Lung microvascular endothelial cell (primary cell): ENCODE measurements at regions not wholly inside any gene's neighbourhood (a gene's known extent, or its start where the extent isn't known, plus 50 kb on each side); places are given as distances from the start of the nearest gene placed in this dataset.
A peak's percentile ranks its signal among the peaks of the same experiment; 100 is the strongest.

Source experiments
- DNase-seq, 2 donors: peaks; one replicate each; pipeline versions ENCODE4 v3.0.0 to v3.0.0-alpha.2; 2010; ENCODE audit warnings: low read depth in 2 of 2

DNA sequence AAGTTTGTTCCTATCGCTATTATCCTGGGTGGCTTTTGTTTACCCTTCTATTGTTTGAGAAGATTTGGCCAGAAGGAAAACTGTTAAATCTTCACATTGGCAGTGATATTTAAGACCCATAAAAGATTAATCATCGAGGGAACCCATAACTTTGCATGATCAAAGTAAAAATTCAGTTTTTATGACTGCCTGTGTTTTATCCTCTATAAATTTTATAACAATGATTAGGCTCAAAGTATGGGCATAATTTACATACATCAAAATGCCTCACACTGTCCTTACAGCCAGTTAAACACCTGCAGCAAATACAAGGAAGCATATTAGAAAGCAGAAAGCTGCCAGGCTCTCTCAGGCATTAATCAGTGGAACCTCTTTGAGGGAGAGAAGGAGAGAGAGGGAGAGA, 289.1 kb downstream of the ICOS start:
- no peak for DNase-seq

DNA sequence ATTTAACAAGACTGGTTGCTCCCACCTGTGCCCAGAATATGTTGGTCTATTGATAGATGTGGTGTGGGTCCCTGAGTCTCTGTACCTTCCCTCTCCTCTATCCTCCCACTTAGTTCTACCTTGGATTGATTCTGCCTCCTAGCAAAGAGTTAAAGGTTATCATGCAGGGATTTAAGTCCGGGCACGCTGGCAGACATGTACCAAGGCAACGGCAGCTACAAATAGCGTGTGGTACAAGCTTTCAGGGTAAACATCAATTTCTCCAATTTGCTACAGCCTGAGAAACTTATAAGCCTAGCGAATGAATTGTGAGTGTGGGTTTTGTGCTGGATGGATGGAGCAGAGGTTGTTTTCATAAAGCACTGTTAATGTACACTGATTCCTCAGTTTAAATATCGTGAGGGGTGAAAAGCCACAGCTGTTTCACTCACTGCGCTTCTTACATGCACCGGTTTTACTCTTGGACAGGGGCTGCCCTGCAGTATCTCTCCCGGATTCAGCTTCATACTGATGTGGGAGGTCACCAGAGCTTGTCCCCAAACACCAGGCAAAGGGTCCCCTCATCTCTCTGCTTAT, 289.8 kb downstream of the ICOS start:
- DNase-seq, result no peak

DNA sequence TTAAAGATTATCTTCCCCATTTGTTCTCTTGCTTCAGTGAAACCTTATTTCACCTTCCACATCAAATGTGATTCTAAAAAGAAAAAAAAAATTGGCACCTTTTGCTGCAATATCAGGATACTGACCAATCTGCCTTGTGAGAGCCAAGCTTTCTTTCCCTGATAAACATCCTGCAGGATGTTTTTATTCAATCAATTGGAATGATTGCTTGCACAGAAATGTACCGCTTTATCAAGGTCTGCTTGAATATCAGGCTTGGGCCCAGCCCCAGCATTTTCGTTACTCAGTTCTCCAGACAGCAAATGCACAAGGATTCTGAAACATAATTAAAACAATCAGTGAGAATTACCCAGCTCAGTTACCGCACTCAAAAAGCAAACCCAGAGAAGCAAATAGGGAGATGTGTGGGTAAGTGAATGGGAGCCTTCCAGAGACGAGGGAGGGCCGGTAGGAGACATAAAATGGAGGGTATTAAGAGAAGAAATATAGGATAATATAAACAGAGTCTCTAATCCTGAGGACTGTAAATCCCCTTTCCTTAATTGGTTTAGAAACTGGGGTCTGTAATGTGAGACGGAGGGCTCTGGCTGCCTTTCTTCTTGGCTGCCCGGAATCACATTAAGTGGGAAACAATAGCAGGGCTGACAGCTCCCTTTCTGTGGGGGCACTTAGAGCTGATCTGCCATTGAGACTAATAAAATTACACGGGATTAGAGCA, 291.8 kb downstream of the ICOS start:
- peak; percentile 6 to 41 for DNase-seq

DNA sequence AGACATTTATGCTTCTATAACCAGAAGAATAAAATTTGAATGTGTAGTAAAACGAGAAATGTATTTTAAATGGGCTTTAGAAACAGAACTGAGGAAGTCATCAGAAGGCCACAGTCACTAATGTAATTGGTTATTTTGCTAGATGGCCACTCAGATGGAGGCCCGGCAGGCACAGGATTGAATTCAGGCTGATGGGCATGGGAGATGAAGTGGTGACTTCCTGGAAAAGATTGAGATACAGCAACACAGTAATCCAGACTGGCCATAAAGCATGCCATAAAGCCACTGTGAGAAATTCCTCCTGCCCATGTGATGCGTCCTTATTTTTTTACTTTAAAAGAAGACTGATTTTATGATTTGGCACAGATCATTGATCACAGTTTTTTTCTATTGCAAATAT, 297.7 kb downstream of the ICOS start:
- DNase-seq, result no peak

DNA sequence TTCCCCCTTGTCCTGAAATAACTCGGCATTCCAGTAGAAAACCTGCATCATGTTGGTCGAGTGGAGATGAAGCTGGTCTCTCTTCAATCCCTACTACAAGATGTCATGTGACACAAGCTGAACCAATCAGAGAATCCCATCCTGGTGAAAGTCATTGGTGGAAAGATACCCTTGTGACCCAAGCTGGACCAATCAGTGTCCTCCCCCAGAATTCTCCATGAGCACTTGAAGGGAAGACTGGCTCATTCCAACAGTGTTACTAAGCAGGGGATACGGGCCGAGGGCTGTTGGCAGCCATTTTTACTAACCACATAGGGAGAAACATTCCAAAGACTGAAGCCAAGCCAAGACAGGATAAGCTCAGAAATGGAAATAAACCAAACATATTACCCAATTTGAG, 298.3 kb downstream of the ICOS start:
- DNase-seq, result no peak

DNA sequence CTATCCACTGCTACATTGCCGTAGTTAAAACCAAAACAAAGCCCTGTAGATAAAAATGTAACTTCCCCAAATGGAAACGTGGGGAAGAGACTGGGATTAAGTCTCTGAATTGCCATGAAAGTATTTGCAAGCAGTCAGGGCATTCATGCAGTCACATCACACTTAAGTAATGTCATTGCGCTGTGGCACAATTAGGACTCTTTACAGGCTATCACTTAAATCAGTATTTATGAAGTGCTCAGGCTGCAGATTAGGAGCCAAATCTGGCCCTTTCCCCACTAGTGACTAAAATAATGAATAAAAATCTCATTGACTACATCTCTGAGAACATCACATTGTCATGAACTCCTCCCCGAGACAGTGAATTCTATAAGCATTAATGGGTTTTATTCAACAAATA, 300.9 kb downstream of the ICOS start:
- no peak for DNase-seq

DNA sequence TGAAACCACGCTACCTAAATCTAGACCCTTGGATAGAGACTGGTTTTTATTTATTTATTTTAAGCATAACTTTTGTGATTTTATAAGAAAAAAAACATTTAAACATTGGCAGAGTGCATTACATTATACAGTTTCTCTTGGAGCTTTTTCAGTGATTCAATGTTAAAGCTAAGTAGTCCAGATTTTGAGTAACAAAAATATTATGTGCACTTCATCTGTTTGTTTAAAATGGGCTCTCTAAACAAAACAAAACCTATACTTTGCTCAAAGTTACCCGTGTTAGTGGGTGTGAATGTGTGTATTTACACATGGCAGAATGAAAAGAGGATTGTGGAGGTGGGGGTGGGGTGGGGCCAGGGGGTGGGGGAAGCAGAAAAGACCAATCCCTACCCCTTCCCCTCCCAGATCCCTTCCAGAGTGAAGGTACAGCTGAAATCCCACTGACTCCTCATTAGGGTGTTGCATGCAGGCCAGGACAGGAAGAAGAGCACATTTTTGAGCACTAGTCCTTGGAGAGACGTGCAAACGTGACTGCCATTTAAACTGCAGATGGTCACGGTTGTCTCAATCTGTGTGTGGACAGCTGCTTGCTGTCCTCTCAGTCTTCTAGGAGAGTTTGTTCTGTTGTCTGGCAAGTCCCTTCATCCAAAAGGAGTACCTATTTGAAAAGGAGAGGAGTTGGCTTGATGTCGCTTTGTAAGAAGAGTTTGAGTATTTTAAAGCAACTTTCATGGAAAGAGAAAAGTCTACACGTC, 303.0 kb downstream of the ICOS start:
- DNase-seq, result no peak

DNA sequence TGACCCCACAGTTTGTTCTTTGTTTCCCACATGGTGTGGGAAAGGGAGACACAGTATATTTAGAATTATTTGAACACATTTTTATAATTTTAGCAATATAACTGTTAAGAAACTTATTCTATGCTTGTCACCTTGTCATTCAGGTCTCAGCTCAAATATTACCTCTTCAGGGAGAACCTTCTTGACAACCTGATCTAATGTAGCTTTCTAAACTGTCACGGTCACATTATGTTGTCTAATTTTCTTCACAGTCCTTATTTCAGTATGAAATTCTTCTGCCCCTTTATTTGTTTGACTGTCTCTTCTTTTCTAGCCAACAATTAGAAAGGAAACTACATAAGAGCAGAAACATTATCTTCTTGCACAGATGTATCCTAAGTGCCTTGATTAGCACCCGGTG, 304.3 kb upstream of the PARD3B start:
- DNase-seq, result no peak

DNA sequence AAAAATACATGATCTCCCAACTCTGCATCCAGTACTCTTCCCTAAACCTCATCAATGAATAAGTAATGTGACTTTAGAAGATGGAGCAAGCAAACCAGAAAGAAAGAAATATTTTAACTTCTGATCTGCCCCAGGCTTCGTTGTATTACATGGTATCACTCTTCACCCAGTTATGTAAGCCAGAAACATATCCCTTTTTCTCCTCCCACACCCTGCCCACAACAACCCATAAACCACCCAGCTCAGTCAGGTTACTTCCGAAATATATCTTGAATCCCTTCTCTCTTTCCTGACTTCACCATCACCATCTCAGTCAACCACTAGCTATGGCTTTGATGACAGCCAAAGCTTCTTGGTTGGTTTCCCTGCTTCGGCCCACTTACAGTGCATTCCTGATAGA, 295.8 kb upstream of the PARD3B start:
- no peak for DNase-seq

DNA sequence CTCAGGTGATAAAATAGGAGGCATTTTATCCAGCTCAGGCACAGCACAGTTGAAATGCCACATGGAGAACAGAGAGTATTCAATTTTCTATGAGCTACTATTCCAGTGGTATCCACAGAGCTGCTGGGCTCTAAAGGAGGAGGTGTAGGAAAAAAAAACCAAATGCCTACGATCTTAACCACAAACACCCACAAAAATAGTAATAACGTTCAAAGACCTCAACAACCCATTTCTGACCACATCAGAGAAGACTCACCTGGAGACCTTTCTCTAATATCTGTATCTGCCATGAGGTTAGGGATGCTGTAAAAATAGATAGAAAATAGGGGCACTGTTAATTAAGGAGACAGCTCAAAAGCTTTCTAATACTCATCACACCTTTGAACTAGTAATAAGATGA, 294.6 kb upstream of the PARD3B start:
- no peak for DNase-seq

DNA sequence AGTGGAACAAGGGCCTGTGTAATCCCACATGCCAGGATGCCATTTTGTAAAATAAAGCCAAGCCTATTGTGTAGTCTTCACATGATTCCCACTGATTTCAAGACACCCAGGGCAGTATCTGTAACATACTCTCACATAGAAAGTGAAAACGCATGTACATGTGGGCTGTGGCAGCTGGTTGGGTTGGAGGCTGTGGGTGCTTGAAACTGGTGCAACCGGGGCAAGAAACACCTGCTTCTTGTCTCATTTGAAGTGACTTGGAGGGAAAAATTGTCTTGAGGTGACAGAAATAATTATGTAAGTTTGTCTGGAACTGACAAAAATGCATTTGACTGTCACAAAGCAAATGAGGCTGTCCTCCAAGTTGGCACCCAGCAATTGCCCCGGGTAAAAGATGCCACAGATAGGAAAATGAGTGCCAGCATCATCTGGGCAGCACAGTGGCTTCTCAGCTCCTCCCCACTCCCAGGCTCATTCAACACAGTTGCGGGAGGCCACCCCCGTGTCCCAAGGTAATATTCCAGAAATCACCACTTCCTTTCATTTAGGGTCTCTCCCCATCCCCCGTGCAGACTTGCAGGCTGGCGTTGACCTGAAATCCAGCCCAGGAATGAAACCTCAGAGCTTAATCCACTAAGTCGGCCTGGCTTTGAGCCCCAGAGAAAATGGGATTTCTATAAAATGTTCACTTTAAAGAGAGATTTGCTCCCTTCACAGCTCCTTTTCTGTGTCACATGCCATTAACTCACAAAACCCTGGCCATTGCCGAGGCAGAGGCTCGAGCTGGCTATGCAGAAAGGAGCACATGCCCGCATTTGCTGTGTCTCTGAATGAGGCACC, 293.9 kb upstream of the PARD3B start:
- DNase-seq, result no peak

DNA sequence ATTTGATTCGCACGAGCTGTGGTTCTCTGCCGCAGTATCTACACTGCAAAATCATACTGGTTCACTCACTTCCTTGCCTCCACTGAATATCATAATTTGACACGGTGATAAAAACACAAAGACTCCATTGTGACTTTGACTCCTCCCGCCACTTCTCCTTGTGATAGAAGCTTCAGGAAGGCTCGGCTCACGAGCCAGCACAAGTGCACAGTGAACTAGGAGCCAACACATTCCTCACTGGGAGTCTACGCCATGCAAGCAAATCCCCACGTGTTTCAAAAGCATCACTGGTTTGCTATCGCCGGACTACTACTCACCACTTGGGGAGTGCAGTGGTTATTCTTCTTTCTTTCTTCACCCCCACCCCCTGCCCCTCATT, 293.3 kb upstream of the PARD3B start:
- no peak for DNase-seq

DNA sequence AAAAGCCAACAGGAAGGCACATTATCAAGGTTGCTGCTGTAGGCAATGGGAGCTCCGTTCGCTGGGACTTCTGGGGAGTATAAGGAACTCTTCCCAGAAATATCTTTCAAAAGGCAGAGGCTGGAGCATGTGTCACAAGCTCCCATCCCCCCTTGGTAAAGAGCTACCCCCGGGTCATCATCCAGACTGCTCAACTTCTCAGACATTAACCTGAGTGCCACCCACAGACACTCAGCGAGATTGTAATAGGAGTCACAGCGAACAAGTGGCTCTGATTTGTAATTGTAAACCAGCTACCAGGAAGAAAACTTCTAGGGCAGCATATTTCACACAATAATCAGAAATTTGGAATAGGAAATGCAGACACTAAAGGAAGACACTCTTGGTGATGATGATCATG, 290.2 kb upstream of the PARD3B start:
- no peak for DNase-seq

DNA sequence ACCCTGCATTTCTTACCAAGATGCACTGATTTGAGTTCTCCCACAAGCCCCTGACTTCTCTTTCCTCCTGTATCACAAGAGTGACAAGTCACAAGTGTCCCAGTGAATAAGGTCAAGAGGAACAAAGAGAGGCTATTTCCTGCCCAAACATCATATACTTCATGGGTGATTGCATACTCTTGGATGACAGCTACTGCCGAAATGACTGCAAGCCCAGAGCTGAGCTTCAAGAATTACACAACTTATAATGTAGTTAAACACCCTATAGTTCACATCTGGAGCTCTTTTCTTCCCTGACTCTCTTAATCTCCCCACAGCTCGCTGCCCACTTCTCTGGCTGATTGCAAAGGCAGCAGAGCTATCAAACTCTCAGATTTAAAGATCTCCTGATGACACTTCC, 289.7 kb upstream of the PARD3B start:
- DNase-seq, result no peak

DNA sequence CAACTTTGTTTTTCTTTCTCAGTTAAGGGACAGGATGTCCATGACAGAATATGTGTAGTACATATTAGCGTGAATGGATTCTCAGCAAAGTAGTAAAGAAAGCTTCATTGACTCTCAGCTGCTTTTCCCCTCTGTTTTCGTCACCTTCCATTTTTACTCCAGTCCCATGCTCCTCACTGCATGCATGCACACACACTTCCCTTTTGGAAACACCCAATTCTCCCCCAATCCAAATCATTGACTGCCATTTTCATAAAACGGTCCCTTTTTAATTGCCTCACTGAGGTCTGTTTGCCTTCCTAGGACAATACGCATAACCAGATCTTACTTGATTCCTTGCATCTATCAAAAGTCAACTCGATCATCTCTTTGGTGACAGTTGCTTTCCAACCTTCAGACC, 287.5 kb upstream of the PARD3B start:
- no peak for DNase-seq

DNA sequence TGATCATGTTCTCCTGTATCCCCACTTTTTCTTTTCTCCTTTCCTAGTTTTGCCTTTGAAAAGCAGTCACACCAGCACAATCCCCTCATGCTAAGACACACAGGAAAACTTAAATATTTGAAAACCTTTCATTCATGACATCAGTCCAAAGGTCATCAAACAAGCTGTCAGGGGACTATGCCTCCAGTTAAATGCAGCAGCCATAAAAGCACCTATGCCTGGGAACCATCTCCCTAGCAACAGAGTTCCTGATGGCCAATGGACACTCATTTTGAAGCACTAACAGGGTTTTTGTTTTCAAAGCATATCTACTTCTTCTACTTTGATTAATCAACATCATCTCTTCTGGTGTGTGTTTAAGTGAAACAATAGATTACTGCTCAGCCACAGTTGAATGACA, 286.4 kb upstream of the PARD3B start:
- DNase-seq, result no peak

DNA sequence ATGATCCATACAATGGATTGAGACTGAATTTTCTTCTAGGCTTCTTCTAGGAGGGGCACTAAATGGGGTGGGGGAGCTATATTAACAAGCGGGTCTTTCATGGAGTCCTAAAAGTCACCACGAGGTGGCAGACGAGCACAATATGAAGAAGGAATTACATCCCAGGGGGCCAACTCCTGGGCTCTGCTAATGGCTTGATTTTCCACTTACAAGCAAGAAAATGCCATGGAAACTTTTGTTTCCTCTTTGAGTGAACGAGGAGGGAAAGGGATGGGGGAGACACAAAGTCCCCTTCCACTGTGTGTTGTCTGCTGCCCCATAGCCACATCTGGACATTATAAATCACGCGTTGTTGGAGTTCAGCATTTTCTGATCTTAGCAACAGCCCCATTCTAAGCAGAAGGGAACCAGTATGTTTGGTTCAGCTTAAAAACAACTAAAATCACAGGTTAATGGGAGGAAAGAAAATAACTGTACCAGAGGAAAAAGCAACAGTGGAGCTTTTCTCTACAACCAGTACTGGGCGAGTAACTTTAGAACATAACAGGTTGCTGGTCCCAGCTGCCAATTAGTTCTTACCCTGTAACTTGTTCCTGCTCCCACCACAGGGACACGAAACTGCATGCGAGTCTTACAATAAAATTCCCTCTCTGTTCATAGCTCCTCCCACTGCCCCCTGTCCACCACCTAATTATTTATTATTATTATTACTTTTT, 285.0 kb upstream of the PARD3B start:
- peak; percentile 87 to 94 for DNase-seq

DNA sequence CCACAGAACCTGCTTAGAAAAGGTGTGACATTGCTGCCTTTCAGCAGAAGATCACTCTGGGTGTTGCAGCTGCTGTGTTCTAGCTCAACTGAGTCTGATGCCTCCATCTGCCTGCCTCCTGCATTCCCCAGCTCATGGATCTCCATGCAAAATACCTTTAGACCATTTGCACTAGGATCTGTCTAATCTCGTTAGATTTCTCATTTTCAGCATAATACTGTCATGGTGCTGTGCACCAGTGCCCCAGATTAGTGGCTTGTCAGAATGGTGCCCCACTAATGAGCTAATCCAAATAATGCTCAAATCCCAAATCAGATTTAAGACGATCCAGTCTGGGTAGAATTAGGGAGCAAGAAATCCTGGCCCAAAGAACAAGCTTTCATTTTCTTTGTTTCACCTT, 284.4 kb upstream of the PARD3B start:
- no peak for DNase-seq

DNA sequence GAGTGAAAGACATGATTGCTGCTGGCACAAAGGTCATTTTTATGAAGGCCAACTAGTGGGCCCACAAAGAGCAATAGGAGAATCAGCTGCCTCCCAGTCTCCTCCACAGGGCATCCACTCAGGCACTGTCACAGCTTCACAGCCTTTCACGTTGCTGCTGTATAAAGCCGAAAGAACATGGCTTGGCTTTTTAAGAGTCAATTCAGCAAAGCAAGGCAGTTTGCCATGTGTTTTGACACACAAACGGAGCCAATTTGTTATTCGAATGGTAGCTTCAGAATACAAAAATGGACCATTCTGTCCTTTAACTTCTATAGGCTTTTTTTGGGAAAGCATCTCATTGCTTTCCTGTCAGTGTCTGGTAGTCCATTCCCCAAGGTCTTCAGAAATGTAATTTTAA, 283.4 kb upstream of the PARD3B start:
- DNase-seq, result no peak

DNA sequence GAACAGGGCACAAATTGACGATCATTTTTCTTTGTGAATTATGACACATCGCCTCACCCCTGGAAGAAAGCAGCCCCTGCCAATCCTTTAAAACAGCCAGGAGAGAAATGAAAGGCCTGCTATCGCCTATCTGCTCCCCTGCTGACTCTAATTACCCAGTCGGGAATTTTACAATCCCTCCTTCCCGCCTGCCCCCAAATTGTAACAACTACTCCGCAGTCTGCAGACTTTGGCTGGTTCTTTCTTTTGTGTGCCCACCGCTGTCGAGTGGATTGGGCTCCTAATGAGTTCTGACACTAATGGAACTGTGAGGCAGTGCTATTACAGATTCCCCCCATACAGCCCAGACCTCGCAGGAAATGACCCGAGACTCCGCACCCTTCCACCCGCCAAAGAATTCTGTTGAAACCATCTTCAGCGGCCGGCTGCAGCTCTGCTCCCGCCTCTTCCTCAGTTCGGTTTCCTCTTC, 281.2 kb upstream of the PARD3B start:
- DNase-seq, result no peak

DNA sequence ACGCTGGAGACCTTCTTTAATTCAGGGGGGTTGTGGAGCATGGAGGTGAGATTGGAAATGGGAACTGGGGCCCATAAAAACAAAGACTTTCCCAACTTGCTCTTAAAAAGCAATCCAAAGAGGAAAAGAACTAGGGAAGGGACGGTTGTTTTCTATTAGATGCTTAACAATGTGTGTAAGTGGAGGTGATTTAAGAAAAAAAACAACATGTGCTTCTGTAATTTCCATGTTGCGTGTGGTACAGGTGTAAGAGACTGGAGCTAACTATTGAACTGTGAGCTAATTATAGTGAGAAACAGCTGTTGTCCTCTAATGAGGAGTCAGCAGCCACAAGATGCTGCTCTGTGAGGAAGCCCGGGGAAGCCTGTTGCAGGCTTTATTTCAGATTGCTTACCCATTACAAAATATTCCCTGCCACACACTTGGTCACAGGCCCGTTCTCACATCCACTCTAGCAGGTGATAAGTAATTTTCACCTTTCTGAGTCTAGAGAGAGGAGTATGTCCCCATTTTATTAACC, 280.6 kb upstream of the PARD3B start:
- no peak for DNase-seq
